NCI-H446 treated with DMSO at 0.1 percent for 48 hours (cell line): ENCODE measurements at regions not wholly inside any gene's neighbourhood (a gene's known extent, or its start where the extent isn't known, plus 50 kb on each side); places are given as distances from the start of the nearest gene placed in this dataset.
"Not testable (repeated sequence)": the region's sequence is repeated elsewhere in the genome, so short reads cannot be mapped to it uniquely, and the experiment has no call there.

Source experiments
- DNase-seq: peaks from one replicate; lab custom pipeline; 2025; lab: John Stamatoyannopoulos, UW

DNA sequence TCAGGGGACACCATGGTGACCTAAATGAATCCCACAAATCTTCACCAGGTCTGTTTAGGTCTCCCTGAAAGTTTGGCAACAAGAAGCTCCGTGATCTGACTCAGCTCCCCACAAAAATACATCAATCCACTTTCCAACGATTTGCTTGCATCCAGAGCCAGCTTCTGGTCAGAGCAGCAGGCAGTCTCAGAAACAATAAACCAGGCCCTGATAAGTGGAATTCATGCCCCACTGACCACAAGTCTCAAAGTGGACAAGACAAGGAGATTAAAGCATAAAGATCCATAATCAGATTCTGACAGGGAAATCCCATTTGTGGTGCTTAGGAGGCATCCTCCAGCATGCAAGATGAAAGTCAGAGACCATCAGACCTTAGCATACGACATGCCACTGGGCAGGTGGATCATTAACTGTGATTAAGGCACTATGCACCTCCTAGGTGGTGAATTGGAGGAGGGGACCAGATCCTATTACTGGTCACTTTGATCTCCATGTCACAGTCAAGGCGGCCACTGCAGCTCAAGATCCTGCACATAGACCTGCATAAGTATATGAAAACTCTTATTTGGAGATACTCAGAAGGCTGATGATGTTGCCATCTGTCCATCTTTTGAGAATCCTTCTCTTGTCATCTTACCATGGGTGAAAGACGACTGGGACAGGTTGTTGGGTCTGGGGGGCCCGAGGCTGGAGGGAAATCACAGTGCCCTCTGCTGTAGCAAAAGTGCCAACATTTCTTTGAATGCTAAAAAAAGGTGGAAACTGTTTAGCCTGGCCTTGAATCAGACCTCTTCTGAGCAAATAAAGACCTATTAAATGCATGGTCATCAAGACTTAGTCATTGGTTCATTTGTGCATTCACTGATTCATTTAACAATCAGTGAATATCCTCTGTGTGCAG lies 309.2 kb upstream of the CCL2 start:
- DNase-seq: no peak

DNA sequence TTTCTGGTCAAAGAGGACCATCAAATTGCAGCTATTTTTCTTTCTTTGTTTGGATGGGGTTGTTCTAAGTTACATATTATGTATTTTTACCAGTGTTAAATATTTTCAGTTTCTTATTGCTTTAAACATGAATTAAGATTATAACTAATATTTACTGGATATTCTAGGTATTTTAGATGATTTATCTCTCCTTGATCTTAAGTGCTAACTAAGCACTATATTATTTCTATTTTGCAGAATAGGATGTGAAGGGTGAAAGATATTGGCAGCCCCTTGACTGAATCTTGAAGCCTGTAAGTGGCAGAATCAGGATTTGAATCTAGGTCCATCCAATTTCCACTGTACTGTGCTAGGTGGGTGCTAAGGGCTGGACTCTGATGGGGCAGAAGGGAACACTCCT lies 307.3 kb upstream of the CCL2 start:
- no peak for DNase-seq

DNA sequence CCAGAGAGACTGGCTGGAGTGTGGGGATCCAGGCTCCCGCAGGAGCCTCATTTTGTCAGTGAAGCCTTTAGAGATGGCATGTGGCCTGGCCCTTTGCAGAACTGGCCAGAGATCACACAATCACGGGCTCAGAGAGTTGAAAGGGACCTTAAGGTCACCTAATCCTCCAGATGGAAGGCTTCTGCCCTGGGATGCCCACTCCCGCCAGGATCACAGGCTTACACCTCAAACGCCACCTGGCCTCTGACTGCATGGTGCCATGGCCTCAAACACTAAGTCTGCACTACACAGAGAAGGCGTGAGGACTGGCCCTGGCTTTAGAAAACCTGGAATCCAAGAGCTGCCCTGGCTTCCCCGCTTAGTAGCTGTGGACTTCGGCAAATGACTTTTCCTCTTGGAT lies 306.8 kb upstream of the CCL2 start:
- no peak for DNase-seq

DNA sequence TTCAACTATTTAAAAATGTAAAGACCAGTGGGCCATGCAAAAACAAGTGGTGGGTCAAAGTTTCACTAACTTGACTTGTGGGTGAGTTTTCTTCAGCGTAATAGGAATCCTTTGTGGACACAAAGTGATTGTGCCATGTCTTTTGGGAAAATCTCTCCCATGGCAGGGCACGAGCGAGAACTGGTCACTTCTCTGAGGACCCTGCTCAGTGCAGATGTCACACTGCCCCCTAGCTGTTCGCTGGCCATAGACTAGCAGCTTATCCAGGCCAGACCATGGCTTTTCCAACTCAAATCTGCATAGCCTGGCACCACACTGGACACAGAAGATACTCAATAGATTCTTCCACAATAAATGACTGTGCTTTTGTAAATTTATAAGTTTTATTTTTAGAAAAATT lies 306.0 kb upstream of the CCL2 start:
- no peak for DNase-seq

DNA sequence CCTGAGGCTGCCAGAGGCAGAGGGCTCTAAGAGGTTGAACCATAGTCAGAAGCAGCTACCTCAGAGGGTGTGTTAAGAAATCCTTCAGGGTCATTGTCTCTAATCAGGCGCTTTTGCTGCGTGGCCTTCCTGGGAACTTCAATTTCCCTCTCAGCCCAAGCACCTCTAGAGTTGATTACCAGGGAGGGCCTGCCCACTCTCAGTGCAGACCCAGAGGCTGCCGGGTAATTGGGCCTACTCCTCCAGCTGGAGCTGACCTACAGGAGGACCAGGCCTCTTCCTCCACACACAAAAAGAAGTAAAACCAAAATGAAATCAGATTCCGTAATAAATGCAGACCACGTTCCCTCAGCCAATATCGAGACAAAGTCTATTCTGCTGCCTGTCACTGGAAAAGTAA lies 305.0 kb upstream of the CCL2 start:
- DNase-seq: no peak

DNA sequence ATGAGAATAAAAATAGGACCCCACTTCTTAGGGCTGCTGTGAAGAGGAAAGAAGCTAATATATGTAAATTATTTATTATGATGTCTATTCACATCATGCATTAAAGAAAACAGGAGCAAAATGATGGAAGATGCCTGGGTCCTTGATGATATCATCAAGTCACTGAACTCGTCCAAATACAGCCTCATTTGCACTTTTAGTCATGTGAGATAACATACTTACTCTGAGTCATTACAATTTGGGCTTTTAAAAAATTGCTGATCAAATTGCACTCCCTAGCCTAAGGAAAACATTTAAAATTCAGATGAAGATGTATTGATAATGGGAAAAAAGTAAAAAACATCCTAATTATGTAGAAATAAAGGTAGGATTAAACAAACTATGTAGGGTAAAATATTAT lies 302.7 kb upstream of the CCL2 start:
- DNase-seq: no peak

DNA sequence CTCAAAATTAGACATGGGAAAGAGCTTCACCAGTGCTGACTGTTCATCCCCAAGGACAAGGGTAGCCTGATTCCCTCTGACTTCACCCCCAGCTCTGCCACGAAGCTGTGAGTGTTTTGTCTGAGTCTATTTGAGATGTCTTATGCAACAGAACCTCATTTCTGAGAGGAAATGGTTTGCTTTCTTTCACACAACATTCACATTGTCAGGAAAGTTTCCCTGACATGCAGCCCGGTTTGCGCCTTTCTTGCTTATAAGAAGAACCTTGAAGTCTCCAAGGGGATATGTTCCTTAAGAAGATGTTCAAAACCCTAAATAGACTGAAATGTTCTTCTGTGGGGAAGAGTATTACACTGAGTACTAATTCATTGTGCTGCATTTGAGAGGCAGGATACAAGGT lies 300.5 kb upstream of the CCL2 start:
- DNase-seq: no peak

DNA sequence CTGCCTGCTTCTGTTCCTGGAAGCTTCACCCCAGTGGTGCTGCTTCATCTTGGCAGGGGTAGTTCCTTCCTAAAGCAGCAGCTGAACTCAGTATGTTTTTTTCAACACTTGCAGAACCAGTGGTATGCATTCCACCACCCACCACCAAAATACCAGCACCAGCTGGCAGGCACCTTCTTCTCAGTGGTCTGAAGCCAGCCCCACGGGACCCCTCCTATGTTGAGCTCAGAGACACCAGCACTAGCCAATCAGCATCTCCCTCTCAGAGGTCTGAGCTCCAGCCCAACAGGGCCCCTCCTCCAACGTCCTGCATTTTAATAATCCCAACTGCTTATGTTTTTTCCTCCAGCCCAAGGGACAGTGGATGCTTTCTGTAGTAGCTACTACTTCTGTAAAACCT lies 299.6 kb upstream of the CCL2 start:
- no peak for DNase-seq

DNA sequence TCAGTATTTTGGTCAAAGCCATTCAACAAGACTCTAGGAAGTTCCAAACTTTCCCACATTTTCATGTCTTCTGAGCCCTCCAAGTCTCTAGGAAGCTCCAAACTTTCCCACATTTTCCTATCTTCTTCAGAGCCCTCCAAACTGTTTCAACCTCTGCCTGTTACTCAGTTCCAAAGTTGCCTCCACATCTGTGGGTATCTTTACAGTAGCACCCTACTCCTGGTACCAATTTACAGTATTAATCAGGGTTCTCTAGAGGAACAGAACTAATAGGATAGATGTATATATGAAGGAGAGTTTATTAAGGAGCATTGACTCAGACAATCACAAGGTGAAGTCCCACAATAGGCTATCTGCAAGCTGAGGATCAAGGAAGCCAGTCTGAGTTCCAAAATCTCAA lies 296.0 kb upstream of the CCL2 start:
- not testable (repeated sequence) for DNase-seq

DNA sequence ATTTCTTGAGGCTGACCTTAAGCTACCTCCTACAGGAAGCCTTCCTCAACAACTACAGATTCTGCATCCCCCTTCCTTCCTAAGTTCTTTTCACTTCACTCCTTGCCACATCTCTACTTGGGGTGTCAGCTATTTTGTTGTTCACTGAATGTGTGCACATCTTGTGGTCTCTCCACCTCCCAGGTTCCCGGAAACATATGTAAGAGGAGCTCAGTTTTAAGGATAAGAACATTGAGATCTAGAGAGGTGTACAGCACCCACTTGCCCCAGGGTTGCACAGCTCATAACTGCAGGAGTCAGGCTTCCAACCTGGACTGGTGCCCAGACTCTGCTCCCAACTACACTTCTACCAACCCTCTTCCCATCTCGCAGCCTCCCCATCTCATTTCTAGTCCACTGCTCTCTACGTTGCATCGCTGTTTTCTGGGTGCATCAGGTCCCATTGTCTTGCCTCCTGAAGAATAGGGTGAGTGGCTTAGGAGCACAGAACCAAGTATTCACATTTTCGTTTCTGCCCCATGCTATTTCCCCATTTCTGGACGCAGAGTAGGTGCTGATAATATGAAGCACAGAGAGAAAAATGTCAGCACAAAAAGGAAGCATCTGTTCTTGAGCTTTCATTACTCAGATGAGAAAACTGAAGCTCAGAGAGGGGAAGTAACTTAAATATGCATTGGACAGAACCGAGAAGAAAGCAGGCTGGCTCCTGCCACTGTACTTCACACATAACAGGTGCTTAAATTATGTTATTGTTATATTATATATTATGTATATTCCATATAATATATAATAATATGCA lies 292.0 kb upstream of the CCL2 start:
- no peak for DNase-seq

DNA sequence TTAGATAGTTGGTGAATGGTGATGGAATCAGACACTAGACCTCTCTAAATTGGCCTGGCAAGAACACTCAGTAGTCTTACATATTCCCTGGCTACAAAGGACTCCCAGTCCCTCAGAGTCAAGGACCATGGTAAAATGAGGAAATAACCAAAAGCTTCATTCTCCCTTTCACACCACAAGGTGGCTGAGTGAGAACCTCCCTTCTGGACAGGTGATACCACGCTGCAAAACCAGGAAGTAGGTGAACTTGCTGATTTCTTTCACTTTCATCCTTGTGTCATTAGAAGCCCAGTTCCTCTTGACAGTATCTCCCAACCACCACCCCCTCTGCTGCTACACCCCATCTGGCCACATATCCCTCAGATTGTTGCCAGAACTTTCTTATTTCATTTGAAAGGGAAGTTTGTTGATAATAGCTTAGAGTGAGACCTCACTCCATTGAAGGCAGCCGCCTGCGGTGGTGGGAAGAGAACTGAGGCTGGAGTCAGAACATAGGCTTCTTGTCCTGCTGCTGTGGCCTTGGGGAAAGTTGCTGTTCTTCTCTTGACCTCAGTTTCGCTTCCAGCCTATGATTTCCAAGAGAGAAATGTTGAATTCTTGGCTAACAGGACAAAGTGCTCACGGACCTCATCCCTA lies 290.6 kb upstream of the CCL2 start:
- DNase-seq: no peak

DNA sequence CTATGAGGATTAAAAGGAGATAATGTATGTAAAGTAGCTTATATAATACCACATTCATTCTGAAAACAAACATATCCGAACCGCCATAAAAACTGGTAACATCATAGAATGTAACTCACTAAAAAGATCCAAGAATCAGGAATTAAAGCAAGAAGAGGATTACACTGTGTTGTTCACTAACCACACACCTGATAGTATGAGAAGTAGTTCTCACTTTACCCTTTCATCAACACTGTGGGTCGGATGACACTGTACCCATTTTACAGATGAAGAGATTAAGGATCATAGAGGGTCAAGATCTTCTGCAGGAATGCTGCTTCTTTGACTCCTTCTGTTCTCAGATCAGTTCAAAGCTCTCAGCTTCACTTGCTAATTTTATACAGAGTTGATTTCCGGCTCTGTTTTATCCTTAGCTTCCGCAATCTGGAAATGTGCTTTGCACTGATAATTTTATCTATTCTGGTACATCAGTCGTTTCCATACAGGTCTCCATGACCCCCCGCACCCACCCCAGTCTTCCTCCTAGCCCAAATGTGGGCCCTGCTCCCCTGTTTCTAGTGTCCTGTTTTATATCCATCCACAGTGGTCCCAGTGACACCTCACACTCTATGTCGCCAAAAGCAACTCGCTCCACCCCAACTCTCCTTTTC lies 288.6 kb upstream of the CCL2 start:
- DNase-seq: no peak

DNA sequence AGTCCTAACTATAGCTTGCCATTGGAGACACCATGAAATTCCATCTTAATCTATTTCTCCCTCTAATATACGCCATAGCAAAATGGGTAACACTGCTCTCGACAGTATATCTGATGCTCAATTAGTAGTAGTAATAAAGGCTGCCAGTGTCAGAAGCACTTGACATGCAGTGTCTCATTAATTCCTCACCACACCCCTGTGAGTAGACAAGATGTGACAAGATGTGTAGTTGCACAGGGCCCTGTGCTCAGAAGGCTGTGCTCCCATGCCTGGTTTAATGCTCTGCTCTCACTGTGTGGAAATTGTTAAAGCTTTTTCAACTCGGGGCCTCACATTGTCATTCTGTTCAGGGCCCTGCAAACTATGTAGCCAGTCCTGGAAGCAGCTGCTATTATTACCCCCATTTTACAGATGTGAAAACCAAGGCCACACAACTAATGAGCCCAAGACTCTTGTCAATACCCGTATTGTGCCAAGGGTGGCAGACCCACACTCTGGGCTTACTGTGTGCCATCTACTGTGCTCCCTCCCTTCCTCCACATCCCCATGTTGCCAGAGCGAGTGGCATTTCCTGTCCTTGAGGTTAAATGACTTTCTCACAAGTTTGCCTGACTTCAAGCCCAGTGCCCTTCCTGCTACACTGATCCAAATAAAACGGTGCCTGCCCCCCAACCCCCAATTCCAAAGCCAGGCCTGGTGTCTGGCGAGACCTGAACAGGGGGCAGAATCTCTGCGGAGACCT lies 287.3 kb upstream of the CCL2 start:
- DNase-seq: no peak

DNA sequence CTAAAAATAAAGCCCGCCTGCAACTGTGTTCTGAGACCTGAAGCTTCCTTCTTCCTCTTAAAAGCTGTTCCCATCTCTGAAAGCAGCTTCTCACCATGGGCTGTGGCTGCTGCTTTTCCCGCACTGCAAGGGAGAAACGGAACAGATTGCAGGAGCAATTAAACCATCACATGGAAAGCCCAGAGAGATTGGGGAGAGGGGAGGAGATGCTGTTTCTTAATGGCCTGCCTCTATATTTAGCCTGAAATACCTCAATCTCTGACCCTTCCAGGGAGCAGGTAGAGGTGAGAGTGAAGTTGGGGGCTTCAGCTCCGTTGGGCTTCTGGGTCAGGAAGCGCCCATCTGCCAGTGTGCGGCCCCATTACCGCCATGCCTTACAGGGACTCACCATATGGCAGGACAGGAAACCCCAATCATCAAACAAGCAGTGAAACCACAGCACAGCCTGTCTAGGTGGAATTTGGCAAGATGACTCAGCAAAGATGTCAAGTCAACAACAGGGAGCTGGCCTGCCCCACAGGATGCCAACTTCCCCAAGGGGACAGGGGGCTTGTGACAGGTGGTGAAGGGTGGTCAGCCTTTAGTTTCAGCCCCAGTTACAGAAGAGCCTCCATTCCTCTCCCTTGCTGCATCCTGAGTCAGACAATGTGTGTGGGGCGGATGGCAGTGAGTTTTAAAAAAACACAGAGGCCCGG lies 286.6 kb upstream of the CCL2 start:
- no peak for DNase-seq

DNA sequence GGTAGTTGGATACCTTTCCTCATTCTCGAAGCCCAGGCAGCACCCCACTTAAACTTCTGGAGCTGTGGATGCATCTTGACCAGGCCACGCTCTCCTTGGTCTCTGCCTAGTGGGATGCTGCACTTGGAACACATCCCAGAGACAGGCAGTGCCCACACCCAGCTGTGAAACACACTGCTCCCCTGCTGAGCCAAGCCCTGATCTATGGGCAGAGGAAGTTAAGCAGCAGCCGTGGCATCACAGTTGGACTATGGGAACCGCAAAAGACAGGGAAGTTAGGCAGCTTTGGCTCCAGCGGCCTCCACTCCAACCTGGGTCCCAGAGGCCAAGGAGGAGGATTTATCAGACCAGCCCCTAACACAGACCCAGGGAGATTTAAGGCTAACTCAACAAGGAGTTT lies 284.8 kb upstream of the CCL2 start:
- DNase-seq: no peak

DNA sequence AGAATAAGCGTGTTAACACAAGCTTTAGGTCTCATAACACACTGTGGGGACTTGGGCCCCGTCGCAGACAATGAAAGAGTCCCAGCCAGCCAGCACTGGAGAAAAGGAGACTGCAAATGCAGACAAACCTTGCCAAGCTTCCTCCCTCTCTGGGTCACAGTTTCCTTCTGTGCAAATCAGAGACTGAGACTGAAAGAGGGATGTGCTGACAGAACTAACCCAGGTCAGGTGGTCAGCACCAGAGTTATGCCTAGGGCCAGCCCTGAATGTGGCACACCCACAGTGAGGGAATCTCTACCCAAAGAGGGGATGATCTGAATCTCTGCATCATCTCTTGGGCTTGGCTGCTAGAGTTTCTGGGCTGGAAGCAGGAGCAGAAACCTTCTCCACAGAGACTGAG lies 282.3 kb upstream of the CCL2 start:
- DNase-seq: no peak

DNA sequence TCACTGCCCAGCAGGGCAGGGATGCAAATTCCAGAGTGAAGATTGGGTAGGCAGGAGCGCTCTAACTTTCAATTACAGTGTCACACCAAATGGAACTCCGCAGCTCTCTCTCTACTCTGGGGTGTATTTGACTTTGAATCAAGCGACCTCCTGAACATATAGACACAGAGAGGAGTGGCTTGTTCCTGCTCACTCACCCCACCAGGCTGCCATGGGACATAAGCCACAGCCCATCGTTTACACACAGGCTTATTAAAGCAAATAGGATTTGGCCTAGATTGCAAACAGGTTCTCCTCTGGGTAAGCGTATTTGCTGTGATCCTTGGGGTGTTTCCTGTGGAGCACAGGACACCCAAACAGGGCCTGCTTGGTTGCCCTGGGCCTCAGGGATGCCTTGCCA lies 281.6 kb upstream of the CCL2 start:
- DNase-seq: no peak

DNA sequence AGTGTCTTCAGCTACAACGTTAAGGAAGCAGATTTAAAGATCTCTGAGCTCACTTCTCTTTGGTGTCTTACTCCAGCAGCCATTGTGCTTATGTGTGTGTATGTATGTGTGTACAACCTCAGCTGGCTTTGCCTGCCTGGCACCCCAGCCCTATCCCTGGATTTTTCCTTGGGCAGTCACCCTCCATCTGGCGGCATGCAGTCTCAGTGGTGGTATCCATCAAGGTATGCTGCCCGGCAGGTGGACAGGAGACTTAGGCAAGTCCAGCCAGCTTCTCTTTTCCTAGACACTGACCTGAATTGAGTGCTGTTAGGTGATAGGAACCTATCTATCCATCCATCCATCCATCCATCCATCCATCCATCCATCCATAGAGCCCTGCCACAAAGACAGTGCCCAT lies 280.8 kb upstream of the CCL2 start:
- DNase-seq: no peak

DNA sequence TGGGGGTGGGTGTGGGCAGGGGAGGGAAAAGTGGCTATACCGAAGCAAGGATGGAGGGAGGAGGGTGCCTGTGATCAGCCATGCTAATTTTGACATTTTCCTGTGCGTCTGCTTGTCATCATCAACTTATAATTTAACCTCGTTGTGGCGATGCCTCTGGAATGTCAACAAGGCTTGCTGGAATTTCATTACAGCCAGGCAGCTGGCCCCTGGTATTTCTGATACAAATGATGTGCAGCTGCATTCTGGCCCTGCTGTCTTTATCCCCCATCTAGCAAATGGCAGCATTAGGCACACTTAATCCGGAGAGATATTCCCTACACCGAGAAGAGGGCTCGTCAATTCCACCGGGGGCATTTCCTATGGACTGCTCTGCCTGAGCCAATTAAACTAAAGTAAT lies 278.3 kb upstream of the CCL2 start:
- no peak for DNase-seq

DNA sequence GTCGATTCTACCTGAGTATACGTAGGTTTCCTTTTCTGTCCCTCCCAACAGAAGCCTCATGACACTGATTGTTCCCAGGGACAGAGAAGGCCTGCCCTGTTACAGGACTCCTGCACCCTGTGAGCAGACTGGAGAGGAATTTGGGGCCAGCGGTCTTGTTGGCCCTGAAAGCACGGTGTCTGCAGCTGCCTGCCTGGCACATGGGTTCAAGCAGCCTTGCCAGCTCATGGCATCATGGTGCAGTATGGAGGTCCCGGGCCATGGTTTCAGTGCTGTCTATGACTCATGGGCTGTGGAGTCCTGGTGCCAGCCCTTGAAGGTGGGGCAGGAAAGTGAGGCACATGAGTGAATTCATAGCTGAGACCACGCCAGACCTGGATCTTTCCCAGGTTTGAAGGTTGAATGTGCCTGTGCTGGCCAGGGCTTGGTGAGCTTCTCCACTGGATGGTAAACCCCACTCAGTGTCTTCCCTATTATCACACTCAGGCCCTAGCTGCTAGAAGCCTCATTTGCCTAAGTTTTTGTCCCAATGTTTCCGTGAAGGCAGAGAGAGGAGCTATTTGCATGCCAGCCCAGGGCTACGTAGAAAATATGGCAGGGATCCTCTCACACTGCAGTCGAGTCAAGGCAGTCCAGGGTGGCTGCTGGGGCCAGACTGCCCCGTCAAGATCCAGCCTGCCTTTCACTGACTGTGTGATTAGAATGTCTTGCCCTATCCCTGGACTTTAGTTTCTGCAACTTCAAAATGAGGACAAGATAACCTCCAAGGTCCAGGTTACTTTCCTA lies 277.2 kb upstream of the CCL2 start:
- no peak for DNase-seq
